GM21786 (cell line): ENCODE measurements at regions not wholly inside any gene's neighbourhood (a gene's known extent, or its start where the extent isn't known, plus 50 kb on each side); places are given as distances from the start of the nearest gene placed in this dataset.
A peak's percentile ranks its signal among the peaks of the same experiment; 100 is the strongest.

Source experiments
- ATAC-seq: cut with Tn5 transposase; IDR thresholded peaks from one replicate; pipeline ENCODE4 v1.9.1; 2021; ENCODE audit not compliant: unreplicated experiment

- no peak for ATAC-seq
Measured at GRCh38 chr5:114010362-114010761, 351.5 kb upstream of the KCNN2 start.

- no peak for ATAC-seq
Measured at GRCh38 chr5:114018186-114018585, 343.7 kb upstream of the KCNN2 start.

- no peak for ATAC-seq
Measured at GRCh38 chr5:114038756-114039155, 323.1 kb upstream of the KCNN2 start.

GRCh38 chr5:114050087-114050486 lies 311.8 kb upstream of the KCNN2 start:
- no peak for ATAC-seq

- ATAC-seq, result no peak
Measured at GRCh38 chr5:114053372-114053771, 308.5 kb upstream of the KCNN2 start.

- no peak for ATAC-seq
Measured at GRCh38 chr5:114054594-114054993, 307.3 kb upstream of the KCNN2 start.

- ATAC-seq, result no peak
Measured at GRCh38 chr5:114055318-114056184, 306.3 kb upstream of the KCNN2 start.

- no peak for ATAC-seq
Measured at GRCh38 chr5:114056185-114056538, 305.7 kb upstream of the KCNN2 start.

GRCh38 chr5:114060866-114061265 lies 301.0 kb upstream of the KCNN2 start:
- no peak for ATAC-seq

- no peak for ATAC-seq
Measured at GRCh38 chr5:114062932-114063867, 298.7 kb upstream of the KCNN2 start.

- no peak for ATAC-seq
Measured at GRCh38 chr5:114065912-114066311, 296.0 kb upstream of the KCNN2 start.

- ATAC-seq, result no peak
Measured at GRCh38 chr5:114070093-114070722, 291.7 kb upstream of the KCNN2 start.

GRCh38 chr5:114089259-114089658 lies 272.6 kb upstream of the KCNN2 start:
- ATAC-seq, result no peak

GRCh38 chr5:114097570-114097969 lies 264.3 kb upstream of the KCNN2 start:
- ATAC-seq, result no peak

GRCh38 chr5:114099161-114099560 lies 262.7 kb upstream of the KCNN2 start:
- ATAC-seq, result no peak

GRCh38 chr5:114101153-114101552 lies 260.7 kb upstream of the KCNN2 start:
- peak; percentile 64 for ATAC-seq

GRCh38 chr5:114113604-114114003 lies 248.3 kb upstream of the KCNN2 start:
- ATAC-seq, result no peak

- ATAC-seq, result no peak
Measured at GRCh38 chr5:114116981-114117380, 244.9 kb upstream of the KCNN2 start.

- no peak for ATAC-seq
Measured at GRCh38 chr5:114118511-114118910, 243.4 kb upstream of the KCNN2 start.

- no peak for ATAC-seq
Measured at GRCh38 chr5:114120166-114120565, 241.7 kb upstream of the KCNN2 start.

GRCh38 chr5:114122852-114123251 lies 239.0 kb upstream of the KCNN2 start:
- ATAC-seq, result no peak
